ENCODE measurements at regions not wholly inside any gene's neighbourhood (a gene's known extent, or its start where the extent isn't known, plus 50 kb on each side); places are given as distances from the start of the nearest gene placed in this dataset.

GRCh38 chr19:13640611-13641010 is 123.7 kb upstream of the MRI1 start:
- Histone ChIP-seq H3K36me3 (replicated peaks in 1 of 2; ENCODE audit: control insufficient read depth in 1 of 2, insufficient read depth in 2 of 2, low read length in 2 of 2) (no peaks in the 10 kb centered on the region), H3K4me1 (ENCODE audit: insufficient read depth, low read length) (no peaks in the 10 kb centered on the region), H3K9me3 (ENCODE audit: low read length) (no peaks in the 10 kb centered on the region), H2AFZ (ENCODE audit: low read length) (no peak overlapping the region), H4K20me1 (ENCODE audit: insufficient read depth, low read length) (no peaks in the 10 kb centered on the region), H3K4me2 (ENCODE audit: low read depth, low read length) (no peak overlapping the region), H3K27ac (ENCODE audit: extremely low read length, insufficient read depth, low read length) (no peak overlapping the region), H3K27me3 (ENCODE audit: control insufficient read depth in 1 of 2, insufficient read depth in 2 of 2, low read length in 2 of 2) (no peaks in the 10 kb centered on the region), H3K9ac (ENCODE audit: insufficient read depth, low read depth, low read length) (no peak overlapping the region), H3K79me2 (ENCODE audit: insufficient read depth, low read length) (no peaks in the 10 kb centered on the region), H3K4me3 (replicated peaks in 1 of 3; ENCODE audit: insufficient read depth in 1 of 3, low read depth in 2 of 3, low read length in 3 of 3) (no peak overlapping the region)
- intact Hi-C loops (cut with micrococcal nuclease; ENCODE audit: unreplicated experiment) (no loop called here), in situ Hi-C loops (cut with HindIII; ENCODE audit: extremely low pct_ligation_motif_present, low pct_unique_long_range_greater_than_20kb) (no loop called here)
- ChIA-PET CTCF (ENCODE audit: low intra/inter-chr PET ratio, low total read pairs) (no interaction called here), POLR2A (no interaction called here)
- 0% methylated on average over 1 of the region's 1 CpG for WGBS (ENCODE audit: low lambda C conversion rate)
- BruUV-seq (replicated peaks) = no TSS peak
- DNase-seq (ENCODE audit: low spot score) (no peak), FAIRE-seq (no peak), ATAC-seq (no peak)
- no peak for TF ChIP-seq ZFP36 (IDR thresholded peaks at IDR 0.05; ENCODE audit: borderline replicate concordance, low read depth, low read length, partially characterized antibody)
- TF ChIP-seq ZNF253 (CRISPR knock-in tag; IDR thresholded peaks at IDR 0.05; ENCODE audit: borderline replicate concordance) = no peak
- no peak for TF ChIP-seq TOPORS (CRISPR knock-in tag; IDR thresholded peaks at IDR 0.05)
- no peak for TF ChIP-seq TEAD2 (CRISPR knock-in tag; IDR thresholded peaks at IDR 0.05)
- no peak for TF ChIP-seq NFE2 (CRISPR knock-in tag; IDR thresholded peaks at IDR 0.05)
- TF ChIP-seq GPBP1L1 (CRISPR knock-in tag; IDR thresholded peaks at IDR 0.05) = no peak
- TF ChIP-seq ZNF780A (CRISPR knock-in tag; IDR thresholded peaks at IDR 0.05) = no peak
- TF ChIP-seq CBX2 (IDR thresholded peaks at IDR 0.05; ENCODE audit: low read depth, low read length) = no peak
- no peak for TF ChIP-seq CBX2 (CRISPR knock-in tag; IDR thresholded peaks at IDR 0.05; ENCODE audit: low read depth)
- TF ChIP-seq KLF13 (CRISPR knock-in tag; IDR thresholded peaks at IDR 0.05) = no peak
- no peak for TF ChIP-seq CREM (IDR thresholded peaks at IDR 0.05)
- no peak for TF ChIP-seq CREM (CRISPR knock-in tag; IDR thresholded peaks at IDR 0.05)
- no peak for TF ChIP-seq KMT2B (CRISPR knock-in tag; IDR thresholded peaks at IDR 0.05)
- no peak for TF ChIP-seq AKNA (CRISPR knock-in tag; IDR thresholded peaks at IDR 0.05; ENCODE audit: borderline replicate concordance)
- no peak for TF ChIP-seq RNF219 (CRISPR knock-in tag; IDR thresholded peaks at IDR 0.05)
- TF ChIP-seq CENPBD1 (CRISPR knock-in tag; IDR thresholded peaks at IDR 0.05; ENCODE audit: borderline replicate concordance, low read depth) = no peak
- TF ChIP-seq REL (CRISPR knock-in tag; conservative IDR thresholded peaks at IDR 0.05) = no peak
- TF ChIP-seq CREB3 (CRISPR knock-in tag; IDR thresholded peaks at IDR 0.05) = no peak

All from HepG2 (cell line).